GDM1 (cell line): ENCODE measurements at regions not wholly inside any gene's neighbourhood (a gene's known extent, or its start where the extent isn't known, plus 50 kb on each side); places are given as distances from the start of the nearest gene placed in this dataset.
"Not testable (repeated sequence)": the region's sequence is repeated elsewhere in the genome, so short reads cannot be mapped to it uniquely, and the experiment has no call there.

Source experiments
- DNase-seq: peaks from one replicate; lab custom pipeline; 2025; lab: John Stamatoyannopoulos, UW

GRCh38 chr2:142649581-142649980, 227.9 kb upstream of the KYNU start:
- DNase-seq: no peak

GRCh38 chr2:142642650-142643049, 234.8 kb upstream of the KYNU start:
- DNase-seq: no peak

GRCh38 chr2:142629193-142629592, 248.3 kb upstream of the KYNU start:
- no peak for DNase-seq

- no peak for DNase-seq
These were observed 256.2 kb upstream of the KYNU start for GRCh38 chr2:142621287-142621686.

GRCh38 chr2:142617461-142617860, 260.0 kb upstream of the KYNU start:
- DNase-seq: no peak

- no peak for DNase-seq
These were observed 261.6 kb upstream of the KYNU start for GRCh38 chr2:142615876-142616275.

GRCh38 chr2:142613193-142613592, 264.3 kb upstream of the KYNU start:
- DNase-seq: not testable (repeated sequence)

- DNase-seq: no peak
These were observed 272.0 kb upstream of the KYNU start for GRCh38 chr2:142605421-142605820.

- DNase-seq: no peak
These were observed 273.7 kb upstream of the KYNU start for GRCh38 chr2:142603759-142604158.

- no peak for DNase-seq
These were observed 275.0 kb upstream of the KYNU start for GRCh38 chr2:142602418-142602989.

- no peak for DNase-seq
These were observed 275.7 kb upstream of the KYNU start for GRCh38 chr2:142601794-142602193.

GRCh38 chr2:142599504-142599903, 278.0 kb upstream of the KYNU start:
- DNase-seq: no peak

- no peak for DNase-seq
These were observed 278.6 kb upstream of the KYNU start for GRCh38 chr2:142598846-142599245.

GRCh38 chr2:142596334-142597088, 281.0 kb upstream of the KYNU start:
- DNase-seq: no peak

GRCh38 chr2:142594935-142595334, 282.5 kb upstream of the KYNU start:
- DNase-seq: no peak

- no peak for DNase-seq
These were observed 285.3 kb upstream of the KYNU start for GRCh38 chr2:142592171-142592570.

GRCh38 chr2:142591420-142591819, 286.0 kb upstream of the KYNU start:
- DNase-seq: no peak

- DNase-seq: no peak
These were observed 289.2 kb upstream of the KYNU start for GRCh38 chr2:142588269-142588668.

GRCh38 chr2:142586693-142587580, 290.5 kb upstream of the KYNU start:
- DNase-seq: no peak

- no peak for DNase-seq
These were observed 291.7 kb upstream of the KYNU start for GRCh38 chr2:142585785-142586184.

- no peak for DNase-seq
These were observed 295.1 kb upstream of the KYNU start for GRCh38 chr2:142582317-142582716.

GRCh38 chr2:142581491-142581890, 296.0 kb upstream of the KYNU start:
- no peak for DNase-seq

GRCh38 chr2:142580691-142581090, 296.8 kb upstream of the KYNU start:
- DNase-seq: no peak
